ENCODE measurements at regions not wholly inside any gene's neighbourhood (a gene's known extent, or its start where the extent isn't known, plus 50 kb on each side); places are given as distances from the start of the nearest gene placed in this dataset.

DNA sequence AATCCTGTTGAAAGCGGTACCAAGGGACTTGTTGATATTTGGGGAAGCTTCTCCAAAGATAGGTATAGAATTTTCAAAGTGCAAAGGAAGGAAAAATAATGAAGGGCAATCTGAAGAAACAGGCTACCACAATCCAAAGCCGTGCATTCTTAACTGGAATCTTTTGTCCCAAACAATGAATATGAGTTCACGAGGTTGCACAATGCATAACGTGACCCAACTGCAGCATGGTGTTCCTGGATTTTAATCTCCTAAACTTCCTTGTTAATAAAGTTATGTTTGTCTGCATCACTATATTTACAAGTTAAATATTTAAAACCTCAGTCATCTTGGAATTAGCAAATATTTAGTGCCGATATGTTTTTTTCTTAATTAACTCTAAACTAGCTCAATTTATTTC, 203.7 kb downstream of the WDR11 start:
- Histone ChIP-seq H3K36me3 (ENCODE audit: control insufficient read depth in 2 of 2, extremely low read depth in 1 of 2, insufficient read depth in 2 of 2, low read length in 2 of 2) (no peaks in the 10 kb centered on the region), H3K4me1 (ENCODE audit: control insufficient read depth, extremely low read depth, insufficient read depth, low read length) (no peaks in the 10 kb centered on the region), H3K9ac (ENCODE audit: control insufficient read depth, extremely low read depth, insufficient read depth, low read length) (no peak overlapping the region), H3K9me1 (ENCODE audit: control insufficient read depth, extremely low read depth, insufficient read depth, low read length) (no peaks in the 10 kb centered on the region), H3K27me3 (ENCODE audit: control insufficient read depth, extremely low read depth, insufficient read depth, low read length) (no peaks in the 10 kb centered on the region), H3K9me3 (ENCODE audit: control insufficient read depth, low read depth, low read length) (no peaks in the 10 kb centered on the region), H3K4me3 (ENCODE audit: control insufficient read depth in 2 of 3, extremely low read depth in 1 of 3, insufficient read depth in 2 of 3, low read depth in 1 of 3, low read length in 3 of 3) (no peak overlapping the region), H3K79me2 (ENCODE audit: control insufficient read depth, insufficient read depth, low read length) (no peaks in the 10 kb centered on the region), H2AFZ (ENCODE audit: control insufficient read depth, low read length) (no peak overlapping the region), H3K4me2 (ENCODE audit: control insufficient read depth, extremely low read depth, insufficient read depth, low read depth, low read length) (no peak overlapping the region), H3K27ac (ENCODE audit: control insufficient read depth, insufficient read depth, low read length) (no peak overlapping the region), H4K20me1 (ENCODE audit: control insufficient read depth, extremely low read depth, insufficient read depth, low read length) (no peaks in the 10 kb centered on the region)
- DNase-seq (ENCODE audit: low read depth, low spot score) (no peak), FAIRE-seq (no peak)
- dilution Hi-C loops (cut with MboI; ENCODE audit: extremely low pct_ligation_motif_present, low sequenced_read_pairs): no loop called here
- no peak for TF ChIP-seq EZH2 (IDR thresholded peaks at IDR 0.05; ENCODE audit: low read length)
- TF ChIP-seq, protein P1, sequence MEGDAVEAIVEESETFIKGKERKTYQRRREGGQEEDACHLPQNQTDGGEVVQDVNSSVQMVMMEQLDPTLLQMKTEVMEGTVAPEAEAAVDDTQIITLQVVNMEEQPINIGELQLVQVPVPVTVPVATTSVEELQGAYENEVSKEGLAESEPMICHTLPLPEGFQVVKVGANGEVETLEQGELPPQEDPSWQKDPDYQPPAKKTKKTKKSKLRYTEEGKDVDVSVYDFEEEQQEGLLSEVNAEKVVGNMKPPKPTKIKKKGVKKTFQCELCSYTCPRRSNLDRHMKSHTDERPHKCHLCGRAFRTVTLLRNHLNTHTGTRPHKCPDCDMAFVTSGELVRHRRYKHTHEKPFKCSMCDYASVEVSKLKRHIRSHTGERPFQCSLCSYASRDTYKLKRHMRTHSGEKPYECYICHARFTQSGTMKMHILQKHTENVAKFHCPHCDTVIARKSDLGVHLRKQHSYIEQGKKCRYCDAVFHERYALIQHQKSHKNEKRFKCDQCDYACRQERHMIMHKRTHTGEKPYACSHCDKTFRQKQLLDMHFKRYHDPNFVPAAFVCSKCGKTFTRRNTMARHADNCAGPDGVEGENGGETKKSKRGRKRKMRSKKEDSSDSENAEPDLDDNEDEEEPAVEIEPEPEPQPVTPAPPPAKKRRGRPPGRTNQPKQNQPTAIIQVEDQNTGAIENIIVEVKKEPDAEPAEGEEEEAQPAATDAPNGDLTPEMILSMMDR (optimal IDR thresholded peaks at IDR 0.05 in 1 of 3, IDR thresholded peaks at IDR 0.05 in 1 of 3, conservative IDR thresholded peaks at IDR 0.05 in 1 of 3; ENCODE audit: extremely low read depth in 1 of 3, insufficient read depth in 2 of 3, low read length in 3 of 3): no peak

DNA sequence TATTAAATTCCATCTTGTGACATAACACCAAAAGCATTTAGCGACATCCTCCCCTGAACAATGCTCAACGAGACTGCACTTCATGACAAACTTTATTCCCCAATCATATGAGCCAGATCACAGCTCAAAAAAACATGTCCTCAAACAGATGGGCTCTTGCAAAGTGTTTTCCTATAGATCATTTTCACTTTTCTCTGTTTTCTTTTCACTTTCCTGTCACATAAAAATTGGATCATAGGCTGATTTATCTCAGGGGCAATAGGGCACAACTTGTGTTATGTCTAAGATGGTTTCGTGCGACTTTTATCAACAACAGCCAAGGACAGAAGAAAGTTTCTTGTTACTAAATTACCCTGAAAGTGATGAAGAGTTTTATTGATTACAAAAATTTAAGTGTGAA, 206.1 kb downstream of the WDR11 start:
- no peaks in the 10 kb centered on the region for H3K27me3 ChIP-seq (ENCODE audit: control insufficient read depth, extremely low read depth, insufficient read depth, low read length)
- H3K79me2 ChIP-seq (ENCODE audit: control insufficient read depth, insufficient read depth, low read length): no peaks in the 10 kb centered on the region
- H3K9me3 ChIP-seq (ENCODE audit: control insufficient read depth, low read depth, low read length): no peaks in the 10 kb centered on the region
- no peak overlapping the region for H3K4me2 ChIP-seq (ENCODE audit: control insufficient read depth, extremely low read depth, insufficient read depth, low read depth, low read length)
- no peak overlapping the region for H3K4me3 ChIP-seq (ENCODE audit: control insufficient read depth in 2 of 3, extremely low read depth in 1 of 3, insufficient read depth in 2 of 3, low read depth in 1 of 3, low read length in 3 of 3)
- H3K27ac ChIP-seq (ENCODE audit: control insufficient read depth, insufficient read depth, low read length): no peak overlapping the region
- no peaks in the 10 kb centered on the region for H3K9me1 ChIP-seq (ENCODE audit: control insufficient read depth, extremely low read depth, insufficient read depth, low read length)
- H2AFZ ChIP-seq (ENCODE audit: control insufficient read depth, low read length): no peak overlapping the region
- H3K4me1 ChIP-seq (ENCODE audit: control insufficient read depth, extremely low read depth, insufficient read depth, low read length): no peaks in the 10 kb centered on the region
- dilution Hi-C loops (cut with MboI; ENCODE audit: extremely low pct_ligation_motif_present, low sequenced_read_pairs): no loop called here
- no peaks in the 10 kb centered on the region for H3K36me3 ChIP-seq (ENCODE audit: control insufficient read depth in 2 of 2, extremely low read depth in 1 of 2, insufficient read depth in 2 of 2, low read length in 2 of 2)
- DNase-seq (ENCODE audit: low read depth, low spot score): no peak
- TF ChIP-seq, protein P1 (optimal IDR thresholded peaks at IDR 0.05 in 1 of 3, IDR thresholded peaks at IDR 0.05 in 1 of 3, conservative IDR thresholded peaks at IDR 0.05 in 1 of 3; ENCODE audit: extremely low read depth in 1 of 3, insufficient read depth in 2 of 3, low read length in 3 of 3): no peak
- no peak for TF ChIP-seq EZH2 (IDR thresholded peaks at IDR 0.05; ENCODE audit: low read length)
- no peaks in the 10 kb centered on the region for H4K20me1 ChIP-seq (ENCODE audit: control insufficient read depth, extremely low read depth, insufficient read depth, low read length)
- FAIRE-seq: peak; percentile 48
- H3K9ac ChIP-seq (ENCODE audit: control insufficient read depth, extremely low read depth, insufficient read depth, low read length): no peak overlapping the region
